IMR-90 (cell line): ENCODE measurements at regions not wholly inside any gene's neighbourhood (a gene's known extent, or its start where the extent isn't known, plus 50 kb on each side); places are given as distances from the start of the nearest gene placed in this dataset.

Experiments
- ATAC-seq: fragments of 200-7000 bp; cut with Tn5 transposase; 2 replicates; pipeline ENCODE4 v1.9.1; 2020; ENCODE audit warnings: low read depth, mild to moderate bottlenecking, moderate library complexity
- BruUV-seq: library from RNA; stranded (reverse); fragments of 400-500 nt; replicated peaks from 2 replicates; lab custom pipeline; 2021; lab: Mats Ljungman, UMichigan
- CTCF ChIA-PET: fragments of 300-600 bp; formaldehyde crosslinking; extraction: SDS; loops from one replicate; lab custom pipeline; 2021; ENCODE audit warnings: antibody characterized with exemption; lab: Yijun Ruan, JAX
- POLR2A ChIA-PET: fragments of 300-600 bp; sonication (Branson Sonifier 250); formaldehyde crosslinking; loops from one replicate; lab custom pipeline; 2022; ENCODE audit warnings: antibody characterized with exemption; ENCODE audit not compliant: unreplicated experiment; lab: Charles Lee
- DNase-seq: peaks from one replicate; pipeline ENCODE4 v3.0.0; 2013
- H2AFZ ChIP-seq: replicated peaks from 2 replicates; pipeline ENCODE3; 2013; ENCODE audit warnings: low read length, mild to moderate bottlenecking; ENCODE audit not compliant: poor library complexity
- H2AK5ac ChIP-seq: 2 replicates; pipeline ENCODE4 v1.6.1; 2013; ENCODE audit warnings: low read depth, low read length, inconsistent platforms
- H2AK9ac ChIP-seq: replicated peaks from 2 replicates; pipeline ENCODE3; 2013; ENCODE audit warnings: mild to moderate bottlenecking, low read depth, low read length, moderate library complexity; ENCODE audit not compliant: poor library complexity
- H2BK120ac ChIP-seq: 2 replicates; pipeline ENCODE4 v1.6.1; 2013; ENCODE audit warnings: low read depth, low read length, inconsistent platforms
- H2BK15ac ChIP-seq: 3 replicates; pipeline ENCODE4 v1.6.1; 2013; ENCODE audit warnings: low read depth, low read length, inconsistent platforms
- H2BK20ac ChIP-seq: 2 replicates; pipeline ENCODE4 v1.6.1; 2013; ENCODE audit warnings: low read depth, mild to moderate bottlenecking, inconsistent platforms, low read length, moderate library complexity
- H2BK5ac ChIP-seq: 2 replicates; pipeline ENCODE4 v1.6.1; 2013; ENCODE audit warnings: mild to moderate bottlenecking, low read depth, low read length, inconsistent platforms; ENCODE audit not compliant: poor library complexity, severe bottlenecking
- H3K14ac ChIP-seq: replicated peaks from 2 replicates; pipeline ENCODE4 v1.6.1; 2013; ENCODE audit warnings: low read depth, low read length, inconsistent platforms
- H3K18ac ChIP-seq: 2 replicates; pipeline ENCODE4 v1.6.1; 2013; ENCODE audit warnings: low read depth, low read length, control low read depth
- H3K23ac ChIP-seq: 2 replicates; pipeline ENCODE4 v1.6.1; 2013; ENCODE audit warnings: low read depth, low read length, inconsistent platforms
- H3K27ac ChIP-seq: 2 replicates; pipeline ENCODE4 v1.5.1; 2013; ENCODE audit warnings: mild to moderate bottlenecking, control low read depth, low read length; ENCODE audit not compliant: insufficient read depth
- H3K27me3 ChIP-seq: 2 replicates; pipeline ENCODE4 v1.6.1; 2013; ENCODE audit warnings: low read length; ENCODE audit not compliant: control insufficient read depth, insufficient read depth
- H3K36me3 ChIP-seq: 2 replicates; pipeline ENCODE4 v1.6.1; 2013; ENCODE audit warnings: low read length, mixed read lengths; ENCODE audit not compliant: control insufficient read depth, insufficient read depth
- H3K4ac ChIP-seq: 2 replicates; pipeline ENCODE4 v1.6.1; 2013; ENCODE audit warnings: low read depth, low read length, inconsistent platforms
- H3K4me1 ChIP-seq: 2 replicates; pipeline ENCODE4 v1.6.1; 2013; ENCODE audit warnings: low read length, mixed read lengths; ENCODE audit not compliant: control insufficient read depth, insufficient read depth
- H3K4me2 ChIP-seq: 2 replicates; pipeline ENCODE4 v1.6.1; 2013; ENCODE audit warnings: low read depth, mild to moderate bottlenecking, control low read depth, low read length, moderate library complexity
- H3K4me3 ChIP-seq: 2 replicates; pipeline ENCODE4 v1.5.1; 2013; ENCODE audit warnings: low read depth, mild to moderate bottlenecking, control low read depth, low read length, moderate library complexity; ENCODE audit not compliant: insufficient read depth
- H3K56ac ChIP-seq: 2 replicates; pipeline ENCODE4 v1.6.1; 2013; ENCODE audit warnings: low read length, inconsistent platforms; ENCODE audit not compliant: insufficient read depth; ENCODE audit errors: extremely low read depth
- H3K79me1 ChIP-seq, 2 experiments: 2 replicates each; pipeline ENCODE4 v1.6.1; 2013; ENCODE audit warnings: low read length in 2 of 2, inconsistent platforms in 1 of 2, low read depth in 1 of 2
- H3K9ac ChIP-seq: 2 replicates; pipeline ENCODE4 v1.6.1; 2013; ENCODE audit warnings: low read depth, low read length, control low read depth
- H3K9me1 ChIP-seq: 2 replicates; pipeline ENCODE4 v1.6.1; 2013; ENCODE audit warnings: low read length, inconsistent platforms; ENCODE audit not compliant: insufficient read depth
- H3K9me3 ChIP-seq: 2 replicates; pipeline ENCODE4 v1.6.1; 2013; ENCODE audit warnings: low read length; ENCODE audit not compliant: control insufficient read depth, insufficient read depth
- H4K20me1 ChIP-seq: 2 replicates; pipeline ENCODE4 v1.6.1; 2013; ENCODE audit warnings: low read length, inconsistent platforms; ENCODE audit not compliant: insufficient read depth
- H4K5ac ChIP-seq: 2 replicates; pipeline ENCODE4 v1.6.1; 2013; ENCODE audit warnings: mild to moderate bottlenecking, low read depth, low read length, control low read depth
- H4K8ac ChIP-seq, 2 experiments: 2 replicates each; pipeline ENCODE4 v1.6.1; 2013; ENCODE audit warnings: low read depth in 2 of 2, low read length in 2 of 2, control low read depth in 1 of 2, inconsistent platforms in 1 of 2
- H4K91ac ChIP-seq: 2 replicates; pipeline ENCODE4 v1.6.1; 2013; ENCODE audit warnings: low read depth, low read length, inconsistent platforms; ENCODE audit not compliant: insufficient read depth
- BHLHE40 ChIP-seq: fragments of 150-350 bp; IDR thresholded peaks from 2 replicates; pipeline ENCODE4 v1.6.1; 2016; ENCODE audit warnings: mild to moderate bottlenecking, low read depth, low read length
- CEBPB ChIP-seq: IDR thresholded peaks from 2 replicates; pipeline ENCODE4 v1.6.1; 2012; ENCODE audit warnings: low read depth, low read length, improper control_type of control experiment
- CHD1 ChIP-seq: IDR thresholded peaks from 2 replicates; pipeline ENCODE4 v1.6.1; 2012; ENCODE audit warnings: low read depth, low read length, improper control_type of control experiment
- CTCF ChIP-seq: conservative IDR thresholded peaks from 2 replicates; pipeline ENCODE4 v1.5.1; 2012; ENCODE audit warnings: mild to moderate bottlenecking, low read depth, low read length, improper control_type of control experiment
- ELK1 ChIP-seq: fragments of 150-350 bp; IDR thresholded peaks from 2 replicates; pipeline ENCODE4 v1.6.1; 2016; ENCODE audit warnings: low read depth, mild to moderate bottlenecking, low read length, moderate library complexity, borderline replicate concordance
- FOS ChIP-seq: fragments of 150-350 bp; IDR thresholded peaks from 2 replicates; pipeline ENCODE4 v1.6.1; 2016; ENCODE audit warnings: low read depth, low read length
- MAFK ChIP-seq: IDR thresholded peaks from 2 replicates; pipeline ENCODE4 v1.6.1; 2012; ENCODE audit warnings: low read depth, low read length, improper control_type of control experiment
- MAZ ChIP-seq: IDR thresholded peaks from 2 replicates; pipeline ENCODE4 v1.6.1; 2012; ENCODE audit warnings: low read depth, mild to moderate bottlenecking, low read length, improper control_type of control experiment, moderate library complexity, borderline replicate concordance
- MXI1 ChIP-seq: IDR thresholded peaks from 2 replicates; pipeline ENCODE4 v1.6.1; 2012; ENCODE audit warnings: low read depth, mild to moderate bottlenecking, low read length, moderate library complexity, borderline replicate concordance
- NFE2L2 ChIP-seq: fragments of 150-350 bp; IDR thresholded peaks from 2 replicates; pipeline ENCODE4 v1.6.1; 2016; ENCODE audit warnings: low read depth, mild to moderate bottlenecking, low read length
- POLR2A ChIP-seq: IDR thresholded peaks from 2 replicates; pipeline ENCODE4 v1.6.1; 2012; ENCODE audit warnings: mild to moderate bottlenecking, low read depth, low read length
- RAD21 ChIP-seq: IDR thresholded peaks from 2 replicates; pipeline ENCODE4 v1.6.1; 2012; ENCODE audit warnings: low read length, improper control_type of control experiment
- RCOR1 ChIP-seq: IDR thresholded peaks from 2 replicates; pipeline ENCODE4 v1.6.1; 2012; ENCODE audit warnings: mild to moderate bottlenecking, low read length, improper control_type of control experiment; ENCODE audit not compliant: insufficient replicate concordance
- RFX5 ChIP-seq: IDR thresholded peaks from 2 replicates; pipeline ENCODE4 v1.8.0; 2012; ENCODE audit warnings: low read depth, mild to moderate bottlenecking, low read length, moderate library complexity
- SMC3 ChIP-seq: fragments of 150-350 bp; IDR thresholded peaks from 2 replicates; pipeline ENCODE4 v1.6.1; 2016; ENCODE audit warnings: low read depth, mild to moderate bottlenecking, antibody characterized with exemption, low read length, moderate library complexity
- USF2 ChIP-seq: fragments of 150-350 bp; IDR thresholded peaks from 2 replicates; pipeline ENCODE4 v1.6.1; 2017; ENCODE audit warnings: mild to moderate bottlenecking, antibody characterized with exemption, low read length, low read depth
- WGBS, 2 experiments: methylation state at CpG; one replicate each; pipeline versions ENCODE4 v1.1.5 to v1.1.7; 2013; ENCODE audit warnings: missing lambda C conversion rate in 2 of 2; ENCODE audit not compliant: insufficient read length in 1 of 2; ENCODE audit errors: extremely low coverage in 2 of 2; 5-methylcytosine and 5-hydroxymethylcytosine counted together
- dilution Hi-C: fragments of 300-500 bp; cut with HindIII; formaldehyde crosslinking; loops from one replicate; pipeline ENCODE4 v1.14.3; 2018; ENCODE audit warnings: low sequenced_read_pairs; ENCODE audit not compliant: unreplicated experiment
- in situ Hi-C: fragments of 300-500 bp; cut with MboI; formaldehyde crosslinking; loops from 3 replicates; pipeline ENCODE4 v1.14.3; 2019; ENCODE audit warnings: low sequenced_read_pairs, inconsistent platforms, mixed read lengths
- intact Hi-C: fragments of 100-400 bp; cut with micrococcal nuclease; formaldehyde crosslinking; loops from 2 replicates; pipeline ENCODE4 v1.10.0; 2022

- H3K9ac ChIP-seq, result no peak overlapping the region
- H3K9me1 ChIP-seq, result no peaks in the 10 kb centered on the region
- no CpG with 5 or more reads among the region's 1 CpG for WGBS, 2 experiments
- no peak overlapping the region for H3K4me2 ChIP-seq
- no peak for DNase-seq
- no peak overlapping the region for H3K4ac ChIP-seq
- no peaks in the 10 kb centered on the region for H3K27me3 ChIP-seq
- in situ Hi-C loops (no loop called here), intact Hi-C loops (no loop called here), dilution Hi-C loops (no loop called here)
- H3K18ac ChIP-seq, result no peak overlapping the region
- no peaks in the 10 kb centered on the region for H3K4me1 ChIP-seq
- BruUV-seq, result no TSS peak
- H2BK20ac ChIP-seq, result no peak overlapping the region
- no peak overlapping the region for H2AK9ac ChIP-seq
- no peak overlapping the region for H4K91ac ChIP-seq
- H2BK120ac ChIP-seq, result no peak overlapping the region
- no peaks in the 10 kb centered on the region for H4K20me1 ChIP-seq
- H3K23ac ChIP-seq, result no peak overlapping the region
- no peak overlapping the region for H3K56ac ChIP-seq
- no peaks in the 10 kb centered on the region for H3K36me3 ChIP-seq
- no peak overlapping the region for H4K8ac ChIP-seq
- no peak for TF ChIP-seq USF2
- no peak for TF ChIP-seq MAFK
- TF ChIP-seq MAZ, result no peak
- no peak for TF ChIP-seq MXI1
- no peak for TF ChIP-seq NFE2L2
- TF ChIP-seq RCOR1, result no peak
- TF ChIP-seq SMC3, result no peak
- TF ChIP-seq FOS, result no peak
- no peak for TF ChIP-seq RFX5
- TF ChIP-seq BHLHE40, result no peak
- TF ChIP-seq CHD1, result no peak
- no peak for TF ChIP-seq ELK1
- TF ChIP-seq CTCF, result no peak
- no peak for TF ChIP-seq POLR2A
- TF ChIP-seq CEBPB, result no peak
- TF ChIP-seq RAD21, result no peak
- H2AK5ac ChIP-seq, result no peak overlapping the region
- no peak overlapping the region for H2BK15ac ChIP-seq
- ChIA-PET CTCF (no interaction called here), POLR2A (no interaction called here)
- no peaks in the 10 kb centered on the region for H3K9me3 ChIP-seq
- no peaks in the 10 kb centered on the region for H3K79me1 ChIP-seq
- H2BK5ac ChIP-seq, result no peak overlapping the region
- no peak for ATAC-seq
- H3K4me3 ChIP-seq, result no peak overlapping the region
- no peak overlapping the region for H4K5ac ChIP-seq
- H3K14ac ChIP-seq, result no peak overlapping the region
- no peak overlapping the region for H3K27ac ChIP-seq
- H2AFZ ChIP-seq, result no peak overlapping the region
These were observed 466.5 kb upstream of the DYNLRB2 start for GRCh38 chr16:80074329-80074728.
